HG03469 (cell line): ENCODE measurements at regions not wholly inside any gene's neighbourhood (a gene's known extent, or its start where the extent isn't known, plus 50 kb on each side); places are given as distances from the start of the nearest gene placed in this dataset.
"Not testable (repeated sequence)": the region's sequence is repeated elsewhere in the genome, so short reads cannot be mapped to it uniquely, and the experiment has no call there.

ENCODE experiments used
- ATAC-seq: cut with Tn5 transposase; IDR thresholded peaks from one replicate; pipeline ENCODE4 v1.9.1; 2021; ENCODE audit warnings: mild to moderate bottlenecking, moderate library complexity, moderate number of reproducible peaks; ENCODE audit not compliant: unreplicated experiment

DNA sequence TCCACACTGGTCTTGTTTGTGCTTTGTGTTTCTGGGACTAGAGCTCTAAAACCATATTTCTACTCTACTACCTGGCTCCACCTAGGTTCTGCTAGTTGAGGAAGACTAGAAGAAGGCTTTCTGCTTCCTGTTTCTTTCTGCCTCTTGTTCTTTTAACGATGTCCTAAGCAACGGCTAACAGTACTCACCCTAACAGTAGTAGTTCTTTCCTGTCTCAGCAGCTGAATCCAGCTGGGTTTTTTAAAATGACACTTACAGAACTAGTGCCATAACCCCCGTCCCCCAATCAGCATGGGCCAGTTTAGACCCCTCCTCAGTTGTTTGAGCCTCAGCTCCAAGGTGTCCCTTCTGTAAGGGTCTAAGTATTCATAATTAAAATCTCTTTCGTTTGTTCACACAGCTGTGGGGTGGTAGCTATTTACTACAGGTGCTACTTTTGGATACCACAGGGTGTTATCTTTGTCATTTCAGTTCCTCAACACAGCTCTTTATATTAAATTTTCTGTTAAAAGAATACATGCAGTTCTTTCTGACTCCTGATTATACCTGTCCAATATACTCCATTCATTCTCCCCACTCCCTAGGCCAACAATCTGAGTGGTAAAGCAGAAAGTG is 790.2 kb downstream of the DHX35 start:
- ATAC-seq, result no peak

DNA sequence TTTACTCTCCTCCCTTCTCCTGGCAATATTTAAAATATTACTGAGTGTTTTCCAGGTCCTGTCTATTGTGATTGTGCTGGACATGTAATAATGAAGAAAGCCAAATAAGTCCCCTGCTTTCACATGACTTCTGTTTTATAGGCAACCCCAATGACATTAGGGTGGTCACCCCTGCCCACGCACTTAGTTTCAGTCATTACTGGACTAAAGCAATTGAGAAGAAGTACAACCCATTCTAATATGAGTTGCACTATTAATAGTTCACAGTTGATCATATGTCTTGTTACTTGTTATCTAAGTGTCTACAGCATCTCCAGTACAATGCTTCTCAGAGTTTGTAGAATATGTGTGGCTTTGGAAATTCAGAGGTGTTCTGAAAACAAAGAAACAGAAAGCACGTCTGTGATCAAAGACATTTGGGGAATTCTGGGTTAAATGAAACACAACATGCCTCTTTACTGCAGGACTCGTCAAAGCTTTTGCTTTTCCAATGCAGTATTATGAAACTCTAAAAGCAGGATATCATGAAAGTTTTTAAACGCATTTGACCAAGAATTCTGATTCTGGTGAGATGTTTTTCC is 789.5 kb downstream of the DHX35 start:
- no peak for ATAC-seq

DNA sequence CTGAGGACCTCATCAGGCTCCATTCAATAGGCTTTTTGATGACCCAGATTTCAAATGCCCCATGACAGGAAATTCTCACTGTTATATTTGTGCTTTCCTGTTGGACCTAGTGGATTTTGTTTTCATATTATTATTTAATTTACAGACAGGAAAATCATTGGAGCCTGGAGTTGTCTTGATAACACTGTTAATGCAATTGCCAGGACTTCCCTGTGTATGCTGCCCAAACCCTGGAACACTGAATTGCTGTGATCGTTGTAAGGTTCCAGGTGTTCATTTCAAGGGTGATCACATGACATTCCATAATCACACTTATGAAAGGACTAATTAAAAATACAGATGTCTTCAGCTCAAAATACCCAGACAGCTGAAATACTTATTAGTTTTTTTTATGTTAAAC is 783.2 kb downstream of the DHX35 start:
- no peak for ATAC-seq

DNA sequence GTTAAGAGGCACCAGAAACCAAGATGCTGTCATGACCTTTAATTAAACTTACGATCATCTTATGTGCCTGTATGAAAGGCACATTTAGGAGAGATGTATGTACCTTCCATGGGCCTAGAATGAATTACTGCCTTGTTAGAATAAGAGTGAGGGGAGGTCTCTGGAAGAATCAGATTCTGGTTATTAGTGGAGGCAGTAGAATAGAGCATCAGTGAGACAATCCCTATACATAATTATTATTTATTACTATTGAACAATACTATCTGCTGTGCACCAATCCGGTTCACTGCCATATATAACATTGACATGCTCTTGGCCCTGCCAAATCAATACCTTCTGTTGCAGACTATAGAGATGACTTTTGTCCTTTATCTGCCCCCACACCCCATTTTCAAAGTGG is 776.5 kb downstream of the DHX35 start:
- ATAC-seq, result no peak

DNA sequence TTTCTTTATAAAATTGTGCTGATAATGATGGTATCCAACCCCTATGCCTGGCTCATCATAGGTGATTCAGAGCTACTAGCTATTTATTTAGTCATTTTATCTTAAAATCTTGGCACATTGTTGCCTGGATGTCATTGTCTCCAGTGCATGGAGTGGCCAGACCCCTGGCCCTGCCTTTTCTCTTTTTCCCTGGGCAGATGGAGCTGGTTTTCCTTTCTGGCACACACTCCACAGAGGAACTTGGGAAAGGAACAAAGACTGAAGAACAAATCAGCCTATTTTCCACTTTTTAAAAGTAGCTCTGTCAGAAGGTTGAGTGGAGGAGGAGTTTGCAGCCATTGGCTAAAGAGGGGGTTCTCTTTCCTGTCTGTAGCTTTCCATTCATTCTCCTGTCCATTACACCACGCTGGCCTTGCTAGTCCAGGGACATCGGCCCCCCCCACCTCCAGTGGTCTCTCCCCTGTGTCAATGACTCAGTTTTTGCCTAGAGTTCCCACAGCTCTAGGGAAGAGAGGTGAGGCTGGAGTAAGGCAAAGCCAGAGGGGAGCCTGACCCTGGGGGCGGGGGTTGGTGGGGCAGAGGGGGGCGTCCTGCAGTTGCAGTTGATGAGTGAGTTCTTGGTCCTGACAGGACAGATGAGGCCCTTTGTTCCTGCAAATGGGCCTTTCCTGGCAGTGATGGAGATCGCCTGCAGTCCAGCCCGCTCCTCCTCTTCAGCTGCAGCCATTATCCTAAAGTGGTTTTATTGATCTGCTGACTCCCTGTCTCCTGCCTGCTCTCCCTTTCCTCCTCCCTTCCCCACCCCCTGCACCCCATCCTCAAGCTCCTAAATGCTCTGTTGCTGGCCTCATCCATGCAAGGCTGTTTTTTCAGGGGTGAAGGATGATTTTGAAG is 774.5 kb downstream of the DHX35 start:
- ATAC-seq, result no peak

DNA sequence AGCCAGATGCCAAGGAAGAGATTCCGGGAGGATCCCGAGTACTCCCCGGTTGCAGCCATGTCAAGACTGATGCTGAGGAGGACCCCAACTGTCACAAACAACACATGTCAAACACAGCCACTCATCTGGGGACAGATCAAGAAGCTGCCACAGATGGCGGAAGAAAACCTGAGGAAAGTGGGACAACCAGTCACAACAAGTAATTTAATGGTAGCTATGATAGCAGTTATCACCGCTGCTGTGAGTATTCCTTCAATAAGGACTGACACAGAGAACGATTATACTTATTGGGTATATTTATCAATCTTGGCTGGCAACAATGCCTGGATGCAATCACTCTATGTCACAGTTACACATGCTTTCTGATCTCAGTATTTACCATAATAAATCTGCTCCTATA is 763.4 kb downstream of the DHX35 start:
- ATAC-seq, result not testable (repeated sequence)

DNA sequence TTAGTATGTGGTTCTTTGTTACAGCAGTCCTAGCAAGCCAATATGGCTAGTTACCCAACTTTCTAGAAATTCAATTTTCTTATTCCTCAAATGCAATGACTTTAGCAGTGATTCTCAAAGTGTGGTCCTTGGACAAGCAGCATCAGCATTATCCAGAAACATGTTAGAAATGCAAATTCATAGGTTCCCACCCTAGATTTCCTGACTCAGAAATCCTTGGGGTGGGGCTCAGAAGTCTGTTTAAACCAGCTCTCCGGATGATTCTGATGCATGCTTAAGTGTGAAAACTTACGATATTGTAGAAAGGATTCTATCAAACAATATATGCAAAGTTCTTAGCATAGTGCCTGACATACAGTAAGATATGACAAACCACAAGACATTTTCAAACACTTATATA is 757.1 kb downstream of the DHX35 start:
- ATAC-seq, result no peak

DNA sequence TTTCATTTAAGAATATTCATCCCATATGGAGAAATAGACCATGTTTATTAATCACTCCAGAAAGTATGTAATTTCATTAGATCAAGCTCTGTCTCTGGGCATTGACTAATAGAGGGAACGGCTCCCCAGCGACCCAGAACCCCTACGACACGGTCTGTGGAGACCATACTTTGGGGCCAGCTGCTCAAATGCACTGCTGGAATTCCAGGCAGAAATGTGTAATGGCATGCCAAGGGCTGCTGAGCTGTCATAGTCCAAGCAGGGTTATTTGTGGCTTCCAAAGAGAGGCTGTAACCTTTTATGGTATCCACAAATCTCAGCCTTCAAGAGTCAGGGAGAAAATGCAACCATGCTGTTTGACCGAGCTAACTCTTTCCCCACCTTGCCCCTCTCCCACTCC is 755.8 kb downstream of the DHX35 start:
- no peak for ATAC-seq

DNA sequence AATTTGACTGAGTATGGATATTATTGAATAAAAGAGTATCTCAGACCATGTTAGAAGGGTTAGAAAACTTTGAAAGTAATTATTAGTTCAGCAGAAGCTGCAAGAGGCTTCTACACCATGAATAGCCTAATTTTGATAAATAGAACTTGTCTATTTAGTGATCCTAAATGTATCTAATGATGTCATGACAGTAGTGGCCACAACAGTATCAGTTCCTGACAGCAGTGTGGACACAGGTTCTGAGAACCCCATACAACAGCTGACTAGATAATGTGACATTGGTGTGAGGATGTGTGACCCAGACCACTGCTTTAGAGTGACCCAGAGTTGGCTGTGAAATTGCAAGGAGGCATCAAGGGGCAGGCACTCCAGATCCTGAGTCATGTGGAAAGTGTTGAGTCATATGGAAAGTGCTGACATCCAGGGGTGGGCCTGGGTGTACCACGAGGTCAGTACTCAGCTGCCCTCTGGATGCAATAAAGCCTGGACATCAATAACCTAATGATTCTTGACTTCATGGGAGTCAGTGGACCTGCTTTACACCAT is 754.7 kb downstream of the DHX35 start:
- no peak for ATAC-seq

DNA sequence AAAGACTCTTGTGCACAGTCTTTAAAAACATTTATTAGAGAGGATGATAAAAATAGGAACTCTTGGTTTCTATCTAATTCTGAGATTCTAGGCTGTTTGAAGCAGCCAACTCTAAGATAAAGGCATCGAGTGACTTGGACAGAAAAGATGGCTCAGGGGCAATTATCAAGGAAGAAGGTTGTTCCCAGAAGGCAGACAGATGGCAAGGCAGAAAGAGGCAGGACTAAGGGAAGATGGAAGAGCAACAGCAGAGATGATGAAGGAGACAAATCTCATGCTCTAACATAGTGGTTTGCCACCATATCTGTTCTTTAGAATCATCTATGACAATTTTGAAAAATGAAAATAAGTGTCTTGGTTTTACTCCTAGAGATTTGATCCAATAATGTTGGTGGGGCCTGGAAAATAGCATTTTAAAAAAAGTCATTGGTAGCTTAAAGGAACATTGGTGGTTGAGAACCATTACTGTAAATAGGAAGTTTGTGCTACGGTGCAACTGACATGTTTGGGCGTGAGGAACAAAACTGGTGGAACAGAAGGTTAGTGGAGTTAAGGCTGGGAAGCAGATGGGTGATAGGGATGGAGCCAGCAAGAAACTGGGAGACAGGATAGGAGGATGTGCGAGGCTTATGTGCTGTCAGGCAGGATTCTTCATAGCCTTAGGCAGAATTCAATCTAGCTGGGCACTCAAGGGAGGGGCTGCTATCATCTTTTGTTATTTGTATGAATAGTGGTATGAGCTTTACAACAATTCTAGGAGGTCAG is 751.1 kb downstream of the DHX35 start:
- ATAC-seq, result no peak

DNA sequence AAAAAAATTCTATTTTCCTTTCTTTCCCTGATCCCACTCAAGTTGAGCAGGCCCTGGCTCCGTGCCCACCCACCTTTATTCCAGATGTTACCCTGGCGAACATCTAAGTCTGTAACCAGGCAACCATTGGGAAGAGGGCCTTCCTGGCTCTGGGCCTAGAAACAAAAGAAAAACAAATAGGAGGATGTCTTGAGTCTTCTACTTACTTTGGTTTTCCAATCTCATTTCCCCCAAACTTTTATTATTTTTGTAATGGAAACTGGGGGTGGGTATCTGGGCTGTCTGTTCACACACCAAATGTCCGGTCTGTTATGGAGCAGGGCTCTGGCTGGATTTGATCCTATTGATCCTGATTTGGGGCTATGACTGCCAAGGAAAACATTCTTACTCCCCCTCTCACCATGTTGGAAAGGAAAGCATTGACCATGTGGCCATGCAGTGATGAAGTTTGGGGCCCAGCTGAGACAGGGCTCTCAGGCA is 744.1 kb downstream of the DHX35 start:
- ATAC-seq, result no peak

DNA sequence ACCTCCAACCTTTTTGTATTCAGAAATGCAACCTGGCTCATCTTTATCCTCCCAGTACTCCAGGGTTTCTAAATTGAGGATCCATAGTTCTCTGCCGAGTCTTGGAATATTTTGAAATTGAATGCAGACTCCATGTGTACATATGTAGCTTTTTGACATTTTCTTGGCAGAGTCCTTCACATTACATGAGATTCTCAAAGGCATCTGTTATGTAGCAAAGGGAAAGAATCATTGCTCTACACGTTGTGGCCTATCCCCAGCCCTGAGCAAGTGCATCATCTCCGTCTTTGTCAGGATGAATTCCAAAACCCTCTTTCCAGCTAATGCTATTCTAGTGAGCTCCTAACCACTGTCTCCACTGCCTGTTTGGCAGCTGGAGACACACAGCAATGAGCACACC is 742.9 kb downstream of the DHX35 start:
- no peak for ATAC-seq

DNA sequence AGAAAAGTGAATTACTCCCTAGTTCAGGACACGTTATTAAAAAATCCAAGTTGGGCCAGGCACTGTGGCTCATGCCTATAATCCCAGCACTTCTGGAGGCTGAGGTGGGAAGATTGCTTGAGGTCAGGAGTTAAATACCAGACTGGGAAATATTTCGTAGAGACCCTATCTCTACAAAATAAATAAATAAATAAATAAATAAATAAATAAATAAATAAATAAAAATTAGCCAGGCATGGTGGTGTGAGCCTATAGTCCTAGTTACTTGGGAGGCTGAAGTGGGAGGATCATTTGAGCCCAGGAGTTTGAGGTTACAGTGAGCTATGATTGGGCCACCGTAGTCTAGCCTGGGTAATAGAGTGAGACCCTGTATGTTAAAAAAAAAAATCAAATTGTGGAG is 741.2 kb downstream of the DHX35 start:
- ATAC-seq, result not testable (repeated sequence)

DNA sequence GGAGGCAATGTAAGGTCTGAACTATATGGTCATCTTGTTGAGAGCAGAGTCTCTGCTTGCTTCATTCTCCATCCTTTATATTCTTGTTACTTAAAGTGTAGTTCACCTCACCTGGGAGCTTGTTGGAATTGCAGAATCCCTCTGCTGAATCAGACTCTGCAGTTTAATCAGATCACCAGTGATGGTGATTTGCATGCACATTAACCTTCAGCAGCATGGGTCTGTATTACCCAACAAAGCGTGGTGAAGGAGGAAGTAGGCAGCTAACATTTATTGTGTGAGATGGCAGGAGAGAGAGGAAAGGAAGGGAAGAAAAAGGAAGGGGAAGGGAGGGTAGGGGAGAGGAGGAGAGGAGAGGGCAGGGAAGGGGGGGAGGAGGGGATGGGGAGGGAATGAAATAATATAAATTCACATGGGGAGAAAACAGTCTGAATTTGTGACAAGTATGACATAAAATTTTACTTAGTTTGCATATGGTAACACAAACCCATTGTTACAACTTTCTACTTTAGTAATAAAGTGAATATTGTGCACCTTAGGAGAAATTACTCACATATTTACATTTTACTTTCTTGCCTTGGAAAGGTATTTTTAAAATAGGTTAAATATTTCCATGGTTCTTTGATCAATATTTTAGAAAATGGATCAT is 740.7 kb downstream of the DHX35 start:
- no peak for ATAC-seq

DNA sequence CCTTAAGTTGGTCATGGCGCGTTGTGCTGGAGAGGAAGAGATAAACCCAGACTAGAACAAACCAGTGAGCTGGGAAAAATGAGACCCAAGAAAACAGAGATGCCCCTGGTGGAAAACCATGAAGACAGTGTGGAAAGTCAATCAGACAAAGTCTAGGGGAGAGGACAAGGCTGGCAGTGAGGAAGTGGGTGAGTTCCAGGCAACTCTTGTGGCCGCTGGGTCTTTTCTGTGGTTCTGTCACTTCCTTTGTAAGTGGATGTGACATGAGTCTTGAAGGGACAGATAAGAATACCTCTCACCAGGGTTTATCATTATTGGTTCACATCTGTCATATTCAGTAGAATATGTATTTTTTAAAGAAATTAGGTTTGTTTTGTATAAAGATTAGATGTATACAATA is 738.4 kb downstream of the DHX35 start:
- ATAC-seq, result no peak

DNA sequence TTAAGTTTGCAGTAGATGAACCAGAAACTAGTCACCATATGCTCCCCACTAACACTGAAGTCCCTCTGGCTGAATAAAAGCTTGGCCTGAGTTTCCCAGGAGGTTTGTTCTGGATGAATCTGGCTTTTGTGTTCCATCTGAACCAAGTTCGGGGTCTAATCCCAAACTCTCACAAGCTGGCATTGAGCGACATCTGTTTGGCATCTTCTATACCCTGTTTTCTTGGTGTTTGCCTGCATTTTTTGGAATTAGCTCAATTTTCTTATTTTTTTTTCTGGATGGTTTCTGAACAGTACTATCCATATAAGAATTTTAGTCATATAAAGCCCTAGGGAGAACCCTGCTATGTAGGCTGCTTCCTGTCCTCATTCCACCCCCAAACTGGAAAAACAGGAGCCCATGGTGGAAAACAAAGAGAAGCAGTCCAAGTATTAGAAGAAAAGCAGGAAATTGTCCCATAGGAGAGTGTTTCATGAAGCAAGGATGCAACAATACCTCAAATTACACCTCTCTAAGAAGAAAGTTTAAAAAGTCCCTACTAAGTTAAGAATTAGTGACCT is 737.1 kb downstream of the DHX35 start:
- no peak for ATAC-seq

DNA sequence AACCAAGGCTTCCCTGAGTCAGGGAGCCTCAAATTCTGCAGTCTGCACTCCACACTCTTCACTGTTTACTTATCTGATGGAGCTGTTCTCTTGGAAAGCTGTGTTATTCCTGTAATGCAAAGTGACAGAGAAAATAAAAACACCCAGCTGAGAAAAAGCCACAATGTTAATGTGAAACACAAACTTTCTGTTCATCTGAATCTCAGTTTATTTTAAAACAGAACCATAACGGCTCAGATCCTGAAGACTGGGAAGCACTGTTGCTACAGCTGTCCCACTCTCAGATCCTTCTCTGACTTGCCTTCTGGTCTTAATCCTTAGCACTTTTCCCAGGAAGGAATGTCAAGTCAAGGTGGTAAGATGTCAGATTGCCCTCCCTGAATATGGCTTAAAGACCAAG is 736.6 kb downstream of the DHX35 start:
- ATAC-seq, result no peak

DNA sequence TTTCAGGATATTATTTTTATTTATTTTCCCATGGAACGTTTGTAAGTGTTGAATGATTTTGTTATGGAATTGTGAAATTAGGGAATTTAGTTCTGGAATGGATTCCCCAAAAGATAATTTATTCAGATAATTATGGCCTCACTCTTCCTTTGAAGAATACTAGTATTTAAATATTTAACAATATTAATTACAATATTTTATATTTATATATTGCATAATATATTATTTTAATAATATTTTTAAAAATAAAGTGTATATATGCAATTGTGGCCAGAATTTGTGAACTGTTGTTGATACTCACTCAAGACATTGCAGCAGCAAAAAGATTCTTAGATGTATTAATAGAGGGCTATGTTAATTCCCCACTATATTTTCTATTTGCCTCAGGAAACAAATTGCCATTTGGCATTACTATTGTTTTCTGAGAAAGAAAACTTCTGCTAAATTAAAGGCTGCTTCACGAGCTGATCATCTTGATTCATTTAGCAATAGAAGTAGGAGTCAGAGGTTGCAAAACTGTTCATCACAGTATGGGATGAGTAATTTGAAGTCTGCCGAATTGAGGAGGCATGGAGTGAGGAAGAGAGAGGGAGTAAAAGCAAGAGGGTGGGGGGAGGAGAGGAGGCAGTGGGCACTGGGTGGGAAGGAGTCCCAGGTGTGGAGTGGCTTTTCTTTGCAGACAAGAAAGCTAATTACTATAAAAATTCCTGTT is 729.2 kb downstream of the DHX35 start:
- no peak for ATAC-seq

DNA sequence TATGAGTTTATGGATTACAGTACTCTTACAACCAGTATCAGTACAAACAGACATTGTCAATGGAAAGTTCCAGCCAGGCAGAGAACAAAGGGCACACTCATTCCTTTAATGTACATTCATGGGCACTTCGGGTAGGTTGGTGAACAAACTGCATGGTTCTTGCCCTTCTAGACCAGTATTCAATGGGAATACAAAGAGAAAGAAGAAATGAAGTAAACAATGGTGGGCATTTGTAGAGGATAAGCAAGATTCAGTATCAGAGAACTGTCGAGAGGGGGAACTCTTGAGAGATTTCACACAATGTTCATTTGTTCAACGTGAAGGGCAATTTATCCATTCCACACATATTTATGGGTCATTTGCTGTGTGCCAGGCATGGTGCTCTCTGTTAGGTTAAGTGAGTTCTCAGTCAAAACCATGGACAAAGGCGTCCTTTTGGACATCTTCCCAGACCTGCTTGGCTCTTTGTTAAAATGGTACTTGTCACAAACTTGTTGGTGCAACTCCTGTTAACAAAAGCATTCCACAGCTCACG is 714.8 kb downstream of the DHX35 start:
- ATAC-seq, result no peak
